GM21825 (cell line): ENCODE measurements at regions not wholly inside any gene's neighbourhood (a gene's known extent, or its start where the extent isn't known, plus 50 kb on each side); places are given as distances from the start of the nearest gene placed in this dataset.

Experiments used
- ATAC-seq: cut with Tn5 transposase; IDR thresholded peaks from one replicate; pipeline ENCODE4 v1.9.1; 2021; ENCODE audit warnings: mild to moderate bottlenecking, moderate library complexity; ENCODE audit not compliant: unreplicated experiment

DNA sequence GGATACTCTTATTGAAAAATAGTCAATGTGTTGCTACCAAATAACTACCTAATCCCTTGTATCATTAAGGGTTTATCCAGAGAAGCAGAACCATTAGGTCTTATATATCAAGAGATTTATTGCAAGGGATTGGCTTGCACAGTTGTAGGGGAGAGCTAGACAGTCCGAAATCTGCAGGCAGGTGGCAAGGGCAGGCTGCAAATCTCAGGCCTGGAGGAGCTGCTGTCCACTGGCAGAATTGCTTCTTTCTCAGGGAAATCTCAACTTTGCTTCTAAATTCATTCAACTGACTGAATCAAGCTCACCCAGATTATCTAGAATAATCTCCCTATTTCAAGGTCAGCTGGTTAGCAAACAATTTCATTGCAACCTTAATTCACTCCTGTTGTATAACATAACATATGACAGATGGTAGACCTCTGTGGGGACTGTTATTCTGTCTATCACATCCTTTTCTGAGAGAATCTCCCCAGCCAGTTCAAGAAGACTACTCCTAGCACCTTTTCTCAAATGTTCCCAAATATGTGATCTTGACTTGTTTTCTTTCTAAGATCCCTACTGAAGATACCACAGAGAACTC is 194.2 kb downstream of the NHLRC3 start:
- ATAC-seq = no peak

DNA sequence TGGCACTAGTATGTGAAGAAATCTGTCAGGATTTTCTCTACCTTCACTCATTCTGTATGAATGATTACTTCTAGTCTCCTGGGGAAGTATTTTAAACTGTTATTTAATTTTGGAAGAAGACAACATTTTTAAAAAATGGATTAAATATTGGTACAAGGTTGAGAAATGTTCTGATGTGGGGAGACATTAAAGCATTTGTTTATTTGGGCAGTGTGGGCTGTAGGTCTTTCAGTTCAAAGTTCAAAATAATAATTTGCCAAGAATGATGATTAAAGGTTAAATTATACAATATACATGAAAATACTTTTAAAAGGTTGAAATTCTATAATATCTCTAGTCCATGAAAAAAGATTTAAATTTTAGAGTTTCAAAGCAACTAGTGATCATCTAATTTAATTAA is 194.7 kb downstream of the NHLRC3 start:
- ATAC-seq = no peak

DNA sequence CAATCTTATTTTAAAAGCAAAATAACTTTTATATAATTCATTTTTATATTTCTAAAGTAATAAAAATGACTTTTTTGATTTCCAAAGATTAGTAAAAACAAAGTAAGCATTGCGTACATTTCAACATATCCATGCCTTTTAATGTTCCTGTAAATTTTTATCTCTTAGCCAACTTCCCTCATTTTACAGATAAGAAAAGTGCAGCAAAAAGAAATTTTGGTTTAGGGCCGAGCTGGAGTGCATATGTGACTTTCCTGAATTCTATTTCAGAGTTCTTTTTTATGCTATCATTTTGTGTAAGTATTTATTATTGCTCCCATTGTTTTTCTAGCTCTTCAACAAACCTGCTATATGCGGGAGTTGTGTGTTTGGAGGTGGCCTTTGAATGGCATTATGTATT is 195.3 kb downstream of the NHLRC3 start:
- ATAC-seq = no peak

DNA sequence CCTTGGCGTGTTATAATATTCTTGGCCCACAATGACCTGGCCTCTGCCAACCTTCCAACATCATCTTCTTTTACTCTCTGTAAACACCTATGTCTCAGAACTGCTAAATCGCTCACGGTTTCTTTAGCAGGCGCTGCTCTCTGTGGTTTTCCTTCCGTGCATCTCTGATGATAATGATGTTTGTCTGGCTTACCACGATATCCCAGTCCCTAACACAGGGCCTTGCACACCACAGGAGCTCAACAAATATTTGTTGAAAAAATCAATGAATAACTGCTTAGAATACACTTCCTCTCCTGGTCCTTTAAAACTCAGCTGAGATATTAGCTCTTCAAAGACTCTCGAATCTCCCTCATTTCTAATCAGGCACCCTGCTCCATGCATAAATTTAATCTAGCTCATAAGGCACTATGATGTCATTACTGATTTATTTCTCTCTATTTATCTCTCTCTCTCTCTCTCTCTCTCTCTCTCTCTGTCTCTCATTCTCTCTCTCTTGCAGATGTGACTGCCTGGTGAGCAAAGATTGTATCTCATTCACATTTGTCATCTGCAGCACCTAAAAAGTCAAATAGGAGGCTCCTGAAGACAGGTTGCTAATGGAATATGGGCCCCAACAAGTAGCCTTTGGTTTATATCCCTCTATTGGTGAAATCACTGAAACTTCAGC is 206.4 kb downstream of the NHLRC3 start:
- no peak for ATAC-seq

DNA sequence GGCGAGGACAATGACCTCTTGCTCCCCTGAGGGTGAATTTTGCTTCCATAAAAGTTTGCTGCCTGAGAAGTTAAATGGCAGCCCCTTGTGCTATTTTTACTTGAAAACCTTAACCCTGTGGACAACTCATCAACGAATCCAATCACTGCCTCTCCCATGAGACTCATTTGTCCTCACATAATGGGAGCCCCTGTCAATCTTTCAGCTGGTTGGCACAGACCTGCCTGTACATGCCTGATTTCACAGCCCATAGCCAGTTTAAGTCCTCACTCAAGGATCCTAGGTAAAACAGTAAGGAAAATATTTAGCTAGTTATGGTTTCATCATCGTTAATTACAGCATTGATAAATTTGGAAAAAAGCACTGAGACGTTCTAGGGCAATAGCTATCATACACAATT is 207.4 kb downstream of the NHLRC3 start:
- ATAC-seq = no peak

DNA sequence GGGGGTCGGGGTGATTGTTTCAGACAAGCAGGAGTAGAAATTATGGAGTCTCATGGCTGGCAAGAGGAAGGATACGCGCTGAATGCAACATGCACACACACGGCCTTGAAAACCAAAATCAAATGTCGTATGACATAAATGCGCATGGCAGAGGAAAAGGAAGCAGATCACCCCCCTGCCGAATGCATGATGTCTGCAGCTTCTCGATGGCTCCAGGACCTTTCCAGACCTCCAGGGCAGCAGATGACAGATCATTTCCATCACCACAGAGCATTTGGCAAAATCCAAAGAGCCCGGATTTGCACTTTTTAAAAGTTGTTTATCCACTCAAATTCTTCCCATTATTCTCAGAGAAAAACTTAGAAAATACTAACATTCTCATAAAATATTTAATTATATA is 211.7 kb downstream of the NHLRC3 start:
- no peak for ATAC-seq

DNA sequence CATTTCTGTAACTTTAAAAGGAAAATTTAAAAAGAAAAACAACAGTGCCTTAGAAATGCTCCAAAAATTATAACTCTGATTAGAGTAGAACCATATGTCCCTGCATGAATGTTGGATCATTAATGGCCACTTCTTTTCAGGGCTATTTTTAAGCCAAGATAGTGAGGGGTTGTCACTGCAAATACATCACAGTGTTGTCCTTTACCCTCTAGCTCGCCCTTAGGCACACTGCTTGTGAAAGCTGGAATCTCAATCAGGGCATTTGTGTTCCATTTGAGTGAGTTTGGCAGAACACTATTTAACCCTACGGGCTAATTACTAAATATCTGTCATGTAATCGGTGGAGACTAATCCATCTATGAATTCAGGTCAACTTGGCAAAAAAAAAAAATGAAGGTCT is 212.2 kb downstream of the NHLRC3 start:
- no peak for ATAC-seq

DNA sequence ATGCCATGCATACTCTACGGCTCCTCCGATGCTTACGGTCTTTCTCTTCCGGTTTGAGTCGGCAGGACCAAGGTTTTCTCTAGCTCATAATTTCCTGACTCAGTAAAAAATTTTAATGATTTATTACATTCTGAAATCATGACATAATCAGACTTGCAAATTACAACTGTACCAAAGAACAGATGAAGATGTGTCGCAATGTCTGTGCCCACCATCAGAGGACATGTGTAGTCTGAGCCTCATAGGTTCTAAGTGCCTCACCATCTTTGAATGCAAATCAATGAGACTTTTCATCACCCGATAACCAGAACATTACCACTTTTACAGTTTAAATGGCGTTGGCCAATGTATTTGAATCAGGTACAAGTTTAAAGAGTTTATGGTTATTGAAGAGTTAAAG is 213.1 kb downstream of the NHLRC3 start:
- no peak for ATAC-seq

DNA sequence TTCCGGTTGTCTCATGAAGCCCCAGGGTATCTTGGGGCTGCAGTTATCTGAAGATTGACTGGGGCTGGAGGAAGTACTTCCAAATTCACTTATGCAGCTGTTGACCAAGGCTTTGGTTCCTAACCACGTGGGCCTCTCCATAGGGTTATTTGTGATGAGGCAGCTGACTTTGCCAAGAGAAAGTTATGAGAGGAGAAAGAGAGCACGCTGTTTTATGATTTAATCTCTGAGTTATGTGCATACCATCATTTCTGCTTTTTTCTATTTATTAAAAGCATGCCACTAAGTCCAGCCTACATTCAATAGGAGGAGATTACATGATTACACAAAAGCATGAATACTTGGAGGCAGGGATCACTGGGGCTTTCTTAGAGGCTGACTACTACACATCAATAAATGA is 215.5 kb downstream of the NHLRC3 start:
- no peak for ATAC-seq

DNA sequence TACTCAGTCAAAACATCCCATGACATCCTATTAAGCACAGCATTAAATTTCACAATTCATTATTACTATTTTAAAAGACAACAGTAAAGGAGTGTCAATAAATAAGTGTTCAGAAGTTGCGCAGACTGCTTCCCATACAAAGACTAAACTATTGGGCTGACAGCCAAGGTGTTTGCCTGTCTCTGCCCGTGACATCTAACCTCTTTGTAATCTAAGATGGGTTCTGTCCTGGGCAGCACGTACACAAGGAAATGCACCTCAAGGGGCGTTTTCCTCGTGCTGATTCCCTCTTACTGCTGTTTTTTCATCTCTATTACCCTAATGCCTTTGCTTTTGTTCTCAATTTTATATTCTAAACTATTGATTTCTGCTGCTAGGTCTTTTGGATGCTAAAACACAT is 216.3 kb downstream of the NHLRC3 start:
- no peak for ATAC-seq

DNA sequence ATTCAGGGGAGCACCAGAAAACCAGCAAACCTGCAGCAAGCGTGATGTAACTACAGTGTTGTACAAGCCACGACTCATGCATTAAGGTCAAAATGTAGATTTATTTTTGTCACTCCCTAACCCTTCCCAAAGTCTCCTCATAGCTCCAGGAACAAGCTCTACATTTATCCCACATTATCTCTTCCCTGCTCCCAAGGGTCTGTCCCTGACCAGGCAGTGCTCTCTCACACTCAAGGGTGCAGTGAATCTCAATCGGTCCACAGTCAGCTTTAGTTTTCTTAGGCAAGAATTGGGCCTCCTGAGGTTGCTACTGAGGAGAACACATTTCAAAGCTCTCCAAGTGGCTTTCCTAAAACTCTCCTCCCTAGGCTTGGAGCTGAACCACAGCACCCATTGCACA is 219.4 kb downstream of the NHLRC3 start:
- ATAC-seq = no peak

DNA sequence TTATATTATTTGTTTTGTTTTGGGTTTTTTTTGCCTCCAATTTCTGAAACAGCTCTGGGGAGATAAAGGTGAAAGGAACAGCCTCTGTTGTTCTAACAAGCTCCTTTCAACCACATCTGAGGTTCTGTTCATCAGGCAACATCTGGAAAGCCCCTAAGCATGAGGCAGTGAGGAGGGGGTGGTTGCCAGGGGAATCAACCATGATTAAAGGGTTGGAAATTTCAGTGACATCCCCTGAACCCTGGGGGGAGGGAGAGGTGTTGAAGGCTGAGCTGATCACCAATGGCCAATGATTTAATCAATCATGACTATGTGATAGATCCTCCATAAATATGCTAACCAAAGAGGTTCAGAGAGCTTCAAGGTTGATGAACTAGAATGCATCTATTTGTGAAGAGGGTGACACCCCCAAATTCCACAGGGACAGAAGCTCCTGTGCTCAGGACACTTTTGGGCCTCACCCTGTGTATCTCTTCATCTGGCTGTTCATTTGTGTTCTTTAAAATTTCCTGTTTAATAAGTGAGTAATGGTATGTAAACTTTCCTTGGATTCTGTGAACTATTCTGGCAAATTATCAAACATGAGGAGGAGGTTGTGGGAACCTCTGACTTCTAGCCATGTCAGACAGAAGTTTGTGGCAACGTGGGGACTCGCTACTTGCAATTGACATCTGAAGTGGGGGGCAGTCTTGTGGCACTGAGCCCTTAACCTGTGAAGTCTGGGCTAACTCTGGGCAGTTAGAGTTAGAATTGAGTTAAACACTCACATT is 221.3 kb downstream of the NHLRC3 start:
- no peak for ATAC-seq

DNA sequence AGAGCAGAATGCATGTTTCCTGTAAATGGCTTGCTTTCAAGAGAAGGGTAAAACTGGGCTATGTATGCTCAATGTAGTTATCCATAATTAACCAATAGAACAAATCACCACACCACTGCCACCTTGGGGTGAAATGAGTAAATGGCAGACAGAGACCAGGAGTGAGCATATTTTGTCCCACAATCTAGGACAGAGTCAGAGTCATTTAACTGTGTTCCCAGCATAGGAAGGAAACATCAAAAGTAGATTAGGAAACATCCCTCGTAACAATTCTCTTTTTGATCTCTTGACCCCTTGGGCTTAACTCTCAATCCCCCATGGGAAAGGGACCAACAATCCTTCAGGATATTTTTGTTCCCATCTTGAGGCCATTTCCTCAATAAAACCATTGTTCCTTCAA is 224.8 kb downstream of the NHLRC3 start:
- ATAC-seq = no peak

DNA sequence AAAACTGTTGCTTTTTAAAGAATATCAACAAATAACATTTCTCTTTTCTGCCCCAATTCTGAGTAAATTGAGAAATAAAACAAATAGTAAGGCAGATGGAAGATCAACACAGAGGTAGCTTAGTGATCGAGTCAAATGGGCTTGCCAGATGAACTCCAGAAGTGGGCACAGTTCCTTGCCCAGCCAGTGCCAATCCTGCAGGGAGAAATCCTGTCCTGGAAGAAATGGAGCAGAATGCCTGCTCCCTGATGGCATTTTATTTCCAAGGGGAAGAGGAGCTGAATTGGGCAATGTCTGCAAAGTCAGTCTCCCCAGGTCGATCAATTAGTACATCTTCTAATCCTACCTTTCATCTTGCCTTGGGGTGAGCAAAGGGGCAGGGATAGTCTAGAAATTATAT is 225.3 kb downstream of the NHLRC3 start:
- ATAC-seq = no peak

DNA sequence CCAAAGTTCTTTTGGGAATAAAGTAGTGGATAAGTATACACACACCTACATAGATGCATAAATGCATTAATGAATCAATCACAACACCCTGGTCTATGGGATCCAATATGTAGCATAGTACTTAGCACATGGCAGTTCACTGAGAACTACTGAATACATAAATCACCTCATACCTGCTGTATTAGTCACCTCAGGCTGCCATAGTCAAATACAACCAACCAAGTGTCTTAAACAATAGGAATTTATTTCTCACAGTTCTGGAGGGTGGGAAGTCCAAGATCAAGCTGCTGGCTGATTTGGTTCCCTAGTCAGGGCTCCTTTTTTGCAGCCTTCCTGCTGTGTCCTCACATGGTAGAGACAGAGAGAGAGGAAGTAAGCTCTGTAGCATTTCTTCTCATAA is 228.2 kb downstream of the NHLRC3 start:
- ATAC-seq = no peak

DNA sequence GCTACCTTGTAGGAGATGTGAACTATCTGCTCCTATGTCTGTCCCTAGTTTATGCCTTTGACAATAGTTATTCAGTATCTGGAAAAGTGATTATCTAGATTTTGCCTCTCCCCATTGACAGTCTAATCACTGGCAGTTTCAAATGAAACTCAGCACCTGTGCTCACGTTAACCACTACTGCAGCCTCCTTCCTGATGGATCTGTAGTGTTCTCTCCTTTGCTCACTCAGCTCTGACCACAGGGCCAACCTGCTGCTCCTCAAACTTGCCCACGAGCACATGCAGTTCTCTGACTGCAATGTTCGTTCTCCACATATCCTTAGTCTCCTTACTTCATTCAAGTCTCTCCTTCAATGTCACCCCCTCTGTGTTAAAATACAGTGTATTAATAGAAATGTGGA is 230.1 kb downstream of the NHLRC3 start:
- no peak for ATAC-seq

DNA sequence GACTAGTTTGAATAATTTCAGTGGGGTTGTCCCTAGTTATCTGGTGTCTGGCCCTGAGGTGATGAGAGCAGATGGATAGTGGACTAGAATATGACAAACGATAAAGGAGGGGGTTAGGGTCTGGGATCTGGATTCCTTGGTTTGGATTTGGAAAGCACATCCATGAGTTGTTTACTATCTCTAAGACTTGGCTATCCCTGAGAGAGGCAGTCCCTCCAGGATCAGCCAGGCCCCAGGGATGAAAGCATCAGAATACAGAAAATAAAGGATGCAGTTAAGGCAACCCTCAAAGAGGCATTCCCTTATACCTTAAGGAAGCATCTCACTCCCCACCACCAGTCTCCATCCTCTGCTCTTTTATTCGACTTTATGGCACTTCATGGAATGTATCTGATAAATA is 230.7 kb downstream of the NHLRC3 start:
- no peak for ATAC-seq

DNA sequence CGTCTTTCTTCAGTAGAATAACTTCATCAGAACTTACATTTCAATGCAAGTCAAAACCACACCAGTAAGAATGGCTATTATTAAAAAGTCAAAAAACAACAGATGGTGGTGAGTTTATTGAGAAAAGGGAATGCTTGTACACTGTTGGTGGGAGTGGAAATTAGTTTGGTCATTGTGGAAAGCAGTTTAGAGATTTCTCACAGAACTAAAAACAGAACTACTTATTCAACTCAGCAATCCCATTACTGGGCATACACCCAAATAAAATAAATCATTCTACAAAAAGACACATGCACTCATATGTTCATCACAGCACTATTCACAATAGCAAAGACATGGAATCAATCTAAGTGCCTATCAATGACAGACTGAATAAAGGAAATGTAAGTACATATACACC is 231.2 kb downstream of the NHLRC3 start:
- no peak for ATAC-seq

DNA sequence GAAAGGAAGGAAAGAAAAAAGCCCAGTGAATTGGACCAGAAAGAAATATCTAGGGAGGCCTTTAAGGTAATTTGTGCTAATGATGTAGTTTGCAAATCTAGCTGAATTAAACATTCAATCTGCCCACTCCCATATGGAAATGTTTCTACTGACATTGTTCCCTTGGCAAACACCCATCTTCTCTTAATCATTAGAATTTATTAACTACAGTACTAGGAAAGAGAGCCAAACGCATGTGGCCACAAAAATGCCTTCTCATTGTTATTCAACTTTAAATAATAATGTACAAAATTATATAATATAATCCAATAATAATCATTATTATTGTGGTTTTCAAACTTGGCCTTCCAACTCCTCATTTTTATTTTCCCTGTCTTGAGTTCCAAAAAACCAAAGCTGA is 234.7 kb downstream of the NHLRC3 start:
- no peak for ATAC-seq

DNA sequence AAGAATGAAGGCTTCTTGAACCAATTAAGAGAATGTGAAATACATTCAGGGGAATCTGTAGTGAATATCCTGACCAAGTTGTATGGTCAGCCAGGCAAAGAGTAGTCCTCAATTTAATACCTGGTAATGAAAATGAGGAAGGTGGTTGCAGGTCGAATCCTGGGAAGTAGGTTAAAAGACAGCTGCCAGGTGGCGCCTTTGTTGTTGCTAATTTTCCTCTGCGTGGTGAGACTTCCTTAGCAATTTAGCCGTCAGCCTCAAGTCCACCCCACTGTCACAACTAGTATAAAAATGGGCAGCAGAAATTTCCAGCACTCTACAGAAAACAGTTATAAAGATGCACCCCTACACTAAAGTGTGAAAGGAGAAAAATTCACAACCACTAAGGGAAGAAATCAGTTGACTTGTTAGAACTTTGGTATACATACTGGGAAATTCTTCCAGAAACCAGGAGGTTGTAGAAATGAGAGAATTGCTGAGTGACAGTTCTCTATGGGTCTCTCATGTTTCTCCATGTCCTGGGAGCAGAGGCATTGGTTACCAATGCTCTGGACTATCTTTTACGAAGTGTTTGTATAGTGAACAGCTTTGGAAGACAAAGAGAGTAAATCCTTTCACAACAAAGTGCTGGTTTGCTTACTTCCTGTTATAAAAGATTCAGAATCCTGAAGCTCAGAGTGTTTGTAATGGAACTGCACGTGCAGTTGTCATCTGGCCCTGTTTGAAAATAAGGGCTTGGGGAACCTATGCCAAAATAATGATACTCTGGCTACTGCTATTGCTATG is 235.9 kb downstream of the NHLRC3 start:
- ATAC-seq = no peak

DNA sequence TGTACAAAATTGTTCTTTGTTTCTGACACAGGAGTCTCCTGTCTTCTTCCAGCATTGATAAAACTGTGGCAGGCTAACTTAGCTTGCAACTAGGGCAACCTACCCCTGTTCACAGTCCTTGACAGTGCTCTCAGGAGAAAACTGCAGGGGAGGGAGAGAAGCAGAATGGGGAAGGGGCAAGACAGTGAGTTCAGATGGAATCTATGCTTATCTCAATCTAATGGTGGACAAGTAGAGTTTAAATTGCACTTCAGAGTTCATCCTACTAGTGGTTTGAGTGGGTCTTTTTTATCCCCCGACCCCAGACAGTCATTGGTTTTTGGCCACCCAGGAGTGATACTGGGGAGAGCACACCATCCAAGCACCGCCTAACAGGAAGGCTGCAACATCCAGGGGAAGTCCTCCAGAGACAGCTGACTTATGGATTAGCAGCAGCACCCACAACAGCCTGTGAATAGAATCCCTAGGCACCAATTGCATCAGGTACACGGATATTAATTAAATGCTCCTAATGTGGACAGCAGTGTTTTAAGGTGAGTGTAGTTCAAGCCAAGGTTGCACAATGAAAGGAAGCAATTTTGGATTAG is 236.6 kb downstream of the NHLRC3 start:
- no peak for ATAC-seq
